HEK293T (cell line): ENCODE measurements at regions not wholly inside any gene's neighbourhood (a gene's known extent, or its start where the extent isn't known, plus 50 kb on each side); places are given as distances from the start of the nearest gene placed in this dataset.

ENCODE experiments used
- CTCF ChIA-PET: fragments of 350-600 bp; formaldehyde crosslinking; extraction: SDS; loops from one replicate; lab custom pipeline; 2021; ENCODE audit warnings: antibody characterized with exemption, inconsistent platforms; lab: Yijun Ruan, JAX
- POLR2A ChIA-PET: fragments of 350-600 bp; formaldehyde crosslinking; extraction: SDS; loops from one replicate; lab custom pipeline; 2020; ENCODE audit warnings: antibody characterized with exemption, inconsistent platforms; lab: Yijun Ruan, JAX
- DNase-seq: peaks from one replicate; pipeline ENCODE4 v3.0.0; 2012; ENCODE audit warnings: mixed read lengths; ENCODE audit errors: extremely low spot score
- ARNT ChIP-seq: fragments of 450-650 bp; IDR thresholded peaks from 2 replicates; pipeline ENCODE4 v1.6.1; 2017; ENCODE audit warnings: mild to moderate bottlenecking
- BHLHE40 ChIP-seq: fragments of 450-650 bp; IDR thresholded peaks from 2 replicates; pipeline ENCODE4 v1.6.1; 2016; ENCODE audit warnings: mild to moderate bottlenecking, moderate library complexity, borderline replicate concordance
- CTBP1 ChIP-seq: fragments of 450-650 bp; IDR thresholded peaks from 2 replicates; pipeline ENCODE4 v1.6.1; 2016; ENCODE audit warnings: borderline replicate concordance
- ELF4 ChIP-seq: fragments of 450-650 bp; IDR thresholded peaks from 2 replicates; pipeline ENCODE4 v1.6.1; 2017; ENCODE audit warnings: antibody characterized with exemption
- FOXA1 ChIP-seq: fragments of 450-650 bp; IDR thresholded peaks from 2 replicates; pipeline ENCODE4 v1.6.1; 2016; ENCODE audit warnings: mild to moderate bottlenecking
- FOXK2 ChIP-seq: fragments of 450-650 bp; IDR thresholded peaks from 2 replicates; pipeline ENCODE4 v1.6.1; 2016; ENCODE audit warnings: mild to moderate bottlenecking
- FOXM1 ChIP-seq: fragments of 450-650 bp; IDR thresholded peaks from 2 replicates; pipeline ENCODE4 v1.6.1; 2017; ENCODE audit warnings: mild to moderate bottlenecking, borderline replicate concordance
- HDGF ChIP-seq: fragments of 450-650 bp; IDR thresholded peaks from 2 replicates; pipeline ENCODE4 v1.6.1; 2017; ENCODE audit warnings: antibody characterized with exemption, borderline replicate concordance
- L3MBTL2 ChIP-seq: fragments of 450-650 bp; conservative IDR thresholded peaks from 2 replicates; pipeline ENCODE4 v1.6.1; 2016; ENCODE audit warnings: mild to moderate bottlenecking
- LEF1 ChIP-seq: fragments of 450-650 bp; IDR thresholded peaks from 2 replicates; pipeline ENCODE4 v1.6.1; 2017; ENCODE audit warnings: mild to moderate bottlenecking, borderline replicate concordance
- NFRKB ChIP-seq: fragments of 450-650 bp; IDR thresholded peaks from 2 replicates; pipeline ENCODE4 v1.6.1; 2016; ENCODE audit warnings: mild to moderate bottlenecking, moderate library complexity
- PKNOX1 ChIP-seq: fragments of 450-650 bp; IDR thresholded peaks from 2 replicates; pipeline ENCODE4 v1.6.1; 2016
- SP1 ChIP-seq: fragments of 450-650 bp; IDR thresholded peaks from 2 replicates; pipeline ENCODE4 v1.6.1; 2017
- SUZ12 ChIP-seq: fragments of 450-650 bp; IDR thresholded peaks from 2 replicates; pipeline ENCODE4 v1.6.1; 2016; ENCODE audit warnings: mild to moderate bottlenecking
- TARDBP ChIP-seq: fragments of 450-650 bp; IDR thresholded peaks from 2 replicates; pipeline ENCODE4 v1.6.1; 2016
- ZNF384 ChIP-seq: fragments of 450-650 bp; IDR thresholded peaks from 2 replicates; pipeline ENCODE4 v1.6.1; 2016

- TF ChIP-seq NFRKB (no peak), ELF4 (no peak), CTBP1 (no peak), ZNF384 (no peak), FOXA1 (no peak), FOXM1 (no peak), ARNT (no peak), SP1 (no peak), FOXK2 (no peak), PKNOX1 (no peak), L3MBTL2 (no peak), BHLHE40 (no peak), LEF1 (no peak), TARDBP (no peak), SUZ12 (no peak), HDGF (no peak)
- ChIA-PET POLR2A (no interaction called here), CTCF (no interaction called here)
- no peak for DNase-seq
Observed at GRCh38 chrX:127572471-127572870, 479.7 kb downstream of the ACTRT1 start.

- no peak for DNase-seq
- TF ChIP-seq FOXA1: no peak
- TF ChIP-seq FOXK2: no peak
- POLR2A ChIA-PET: no interaction called here
Observed at GRCh38 chrX:127571834-127572233, 480.4 kb downstream of the ACTRT1 start.

GRCh38 chrX:127570276-127570675 lies 481.9 kb downstream of the ACTRT1 start:
- TF ChIP-seq BHLHE40 (no peak), SP1 (no peak), FOXM1 (no peak), ELF4 (no peak), FOXK2 (no peak), ARNT (no peak), TARDBP (no peak), ZNF384 (no peak), HDGF (no peak)
- CTCF ChIA-PET: no interaction called here
- DNase-seq: no peak
- POLR2A ChIA-PET: no interaction called here

More at GRCh38 chrX:127571834-127572233, 480.4 kb downstream of the ACTRT1 start:
- CTCF ChIA-PET: no interaction called here

GRCh38 chrX:127568691-127569090 lies 483.5 kb downstream of the ACTRT1 start:
- ChIA-PET CTCF (no interaction called here), POLR2A (no interaction called here)
- no peak for TF ChIP-seq ARNT
- no peak for TF ChIP-seq ELF4
- no peak for TF ChIP-seq LEF1
- no peak for TF ChIP-seq TARDBP
- no peak for TF ChIP-seq PKNOX1
- TF ChIP-seq ZNF384: no peak
- no peak for TF ChIP-seq SUZ12
- no peak for TF ChIP-seq CTBP1
- no peak for TF ChIP-seq HDGF
- TF ChIP-seq NFRKB: no peak

GRCh38 chrX:127558811-127559210 lies 493.4 kb downstream of the ACTRT1 start:
- CTCF ChIA-PET: no interaction called here
- TF ChIP-seq L3MBTL2 (no peak), BHLHE40 (no peak), HDGF (no peak)
- POLR2A ChIA-PET: no interaction called here
- DNase-seq: no peak

More at GRCh38 chrX:127568691-127569090, 483.5 kb downstream of the ACTRT1 start:
- DNase-seq: no peak

- POLR2A ChIA-PET: no interaction called here
- TF ChIP-seq FOXA1 (no peak), FOXK2 (no peak), ARNT (no peak), TARDBP (no peak)
- no peak for DNase-seq
- CTCF ChIA-PET: no interaction called here
Observed at GRCh38 chrX:127552571-127552970, 499.6 kb downstream of the ACTRT1 start.

- no peak for TF ChIP-seq ARNT
- TF ChIP-seq L3MBTL2: no peak
- no peak for TF ChIP-seq TARDBP
- TF ChIP-seq BHLHE40: no peak
- TF ChIP-seq ZNF384: no peak
- TF ChIP-seq HDGF: no peak
- TF ChIP-seq SUZ12: no peak
- TF ChIP-seq CTBP1: no peak
- TF ChIP-seq NFRKB: no peak
- TF ChIP-seq SP1: no peak
- no peak for TF ChIP-seq PKNOX1
- no peak for TF ChIP-seq FOXA1
- no peak for TF ChIP-seq FOXM1
- no peak for TF ChIP-seq FOXK2
- TF ChIP-seq ELF4: no peak
- no peak for TF ChIP-seq LEF1
- ChIA-PET POLR2A (no interaction called here), CTCF (no interaction called here)
- no peak for DNase-seq
Observed at GRCh38 chrX:127519323-127519722, 532.9 kb downstream of the ACTRT1 start.
